HCT116 (cell line): ENCODE measurements at regions not wholly inside any gene's neighbourhood (a gene's known extent, or its start where the extent isn't known, plus 50 kb on each side); places are given as distances from the start of the nearest gene placed in this dataset.

Experiments
- ATAC-seq: fragments of 200-7000 bp; cut with Tn5 transposase; 2 replicates; pipeline ENCODE4 v1.9.1; 2020; ENCODE audit warnings: mild to moderate bottlenecking, moderate library complexity
- BruUV-seq: library from RNA; stranded (reverse); fragments of 400-500 nt; replicated peaks from 2 replicates; lab custom pipeline; 2021; lab: Mats Ljungman, UMichigan
- CTCF ChIA-PET: fragments of 300-600 bp; sonication (Branson Sonifier 250); formaldehyde crosslinking; loops from one replicate; lab custom pipeline; 2021; ENCODE audit warnings: antibody characterized with exemption; lab: Charles Lee
- POLR2A ChIA-PET: fragments of 300-600, 350-600 bp; sonication (Branson Sonifier 250); formaldehyde crosslinking; loops from one replicate; lab custom pipeline; 2021; ENCODE audit warnings: antibody characterized with exemption; lab: Charles Lee
- RAD21 ChIA-PET, 2 experiments: fragments of 300-600 bp; sonication (Branson Sonifier 250); formaldehyde crosslinking; loops; one replicate each; lab custom pipeline; 2023; ENCODE audit warnings: low total read pairs in 2 of 2; ENCODE audit not compliant: uncharacterized antibody in 2 of 2, unreplicated experiment in 2 of 2, low non-redundant PET in 1 of 2; lab: Charles Lee
- DNase-seq: peaks from one replicate; pipeline ENCODE4 v3.0.0-alpha.2; 2010; ENCODE audit warnings: low read depth, low spot score
- H2AFZ ChIP-seq: fragments of 200-600 bp; shearing (Covaris generic), sonication (generic); 2 replicates; pipeline ENCODE4 v1.6.1; 2017; ENCODE audit warnings: low read depth, mixed run types, mixed read lengths, antibody characterized with exemption, low read length; ENCODE audit not compliant: poor library complexity, severe bottlenecking
- H3K27ac ChIP-seq: 2 replicates; pipeline ENCODE4 v1.5.1; 2012; ENCODE audit warnings: low read depth, low read length
- H3K27me3 ChIP-seq: fragments of 200-600 bp; sonication (generic); 2 replicates; pipeline ENCODE4 v1.6.1; 2016; ENCODE audit warnings: mixed run types, low read length, mixed read lengths; ENCODE audit not compliant: insufficient read depth
- H3K36me3 ChIP-seq, 2 experiments: fragments of 200-500 bp in 1 of 2; fragments of 200-600 bp in 1 of 2; sonication (Bioruptor generic) in 1 of 2; sonication (generic) in 1 of 2; 2 replicates each; pipeline versions ENCODE4 v1.5.1 to v1.6.1; 2014 to 2016; ENCODE audit warnings: low read length in 2 of 2, inconsistent platforms in 1 of 2, mixed read lengths in 1 of 2, mixed run types in 1 of 2; ENCODE audit not compliant: insufficient read depth in 2 of 2, control insufficient read depth in 1 of 2
- H3K4me1 ChIP-seq, 2 experiments: fragments of 200-600 bp in 1 of 2; sonication (generic) in 1 of 2; 2 replicates each; pipeline versions ENCODE4 v1.5.1 to v1.6.1; 2012 to 2017; ENCODE audit warnings: low read length in 2 of 2, inconsistent platforms in 1 of 2, mild to moderate bottlenecking in 1 of 2, mixed read lengths in 1 of 2, mixed run types in 1 of 2, moderate library complexity in 1 of 2; ENCODE audit not compliant: insufficient read depth in 2 of 2, control insufficient read depth in 1 of 2
- H3K4me2 ChIP-seq: fragments of 200-600 bp; sonication (generic); 2 replicates; pipeline ENCODE4 v1.6.1; 2017; ENCODE audit warnings: mixed run types, low read length, mixed read lengths
- H3K4me3 ChIP-seq, 2 experiments: fragments of 200-600 bp in 1 of 2; sonication (generic) in 1 of 2; replicated peaks in 1 of 2; 2 replicates each; pipeline ENCODE4 v1.5.1; 2011 to 2016; ENCODE audit warnings: low read length in 2 of 2, control low read depth in 1 of 2, low read depth in 1 of 2, mild to moderate bottlenecking in 1 of 2, mixed read lengths in 1 of 2, mixed run types in 1 of 2
- H3K79me2 ChIP-seq: fragments of 200-600 bp; sonication (generic); 2 replicates; pipeline ENCODE4 v1.6.1; 2017; ENCODE audit warnings: mild to moderate bottlenecking, mixed run types, low read length, moderate library complexity, mixed read lengths; ENCODE audit not compliant: insufficient read depth
- H3K9ac ChIP-seq: fragments of 200-600 bp; sonication (generic); 2 replicates; pipeline ENCODE4 v1.6.1; 2016; ENCODE audit warnings: low read length, mixed read lengths
- H3K9me2 ChIP-seq: fragments of 200-600 bp; sonication (generic), shearing (Covaris generic); 2 replicates; pipeline ENCODE4 v1.6.1; 2017; ENCODE audit warnings: mixed run types, mild to moderate bottlenecking, moderate library complexity; ENCODE audit not compliant: insufficient read depth
- H3K9me3 ChIP-seq, 2 experiments: fragments of 200-500 bp in 1 of 2; fragments of 200-600 bp in 1 of 2; sonication (Bioruptor generic) in 1 of 2; sonication (generic) in 1 of 2; 2 replicates each; pipeline ENCODE4 v1.6.1; 2014 to 2017; ENCODE audit warnings: low read length in 2 of 2, mixed read lengths in 2 of 2, inconsistent platforms in 1 of 2, low read depth in 1 of 2, mild to moderate bottlenecking in 1 of 2, mixed run types in 1 of 2, moderate library complexity in 1 of 2; ENCODE audit not compliant: control insufficient read depth in 1 of 2, insufficient read depth in 1 of 2
- H4K20me1 ChIP-seq: fragments of 200-600 bp; sonication (generic), shearing (Covaris generic); 2 replicates; pipeline ENCODE4 v1.6.1; 2017; ENCODE audit warnings: mixed run types, mild to moderate bottlenecking, moderate library complexity; ENCODE audit not compliant: insufficient read depth
- POLR2AphosphoS5 ChIP-seq: IDR thresholded peaks from 2 replicates; pipeline ENCODE4 v1.6.1; 2011; ENCODE audit warnings: mild to moderate bottlenecking, low read depth, low read length, moderate library complexity
- RAD21 ChIP-seq: IDR thresholded peaks from 2 replicates; pipeline ENCODE4 v1.6.1; 2012; ENCODE audit warnings: low read depth, mild to moderate bottlenecking
- REST ChIP-seq: IDR thresholded peaks from 2 replicates; pipeline ENCODE4 v1.6.1; 2012; ENCODE audit warnings: low read depth
- SIN3A ChIP-seq: IDR thresholded peaks from 2 replicates; pipeline ENCODE4 v1.6.1; 2012; ENCODE audit warnings: low read depth
- TCF7L2 ChIP-seq: IDR thresholded peaks from 2 replicates; pipeline ENCODE4 v1.7.0; 2011; ENCODE audit warnings: borderline replicate concordance, inconsistent platforms; ENCODE audit not compliant: insufficient read depth, insufficient read length; ENCODE audit errors: extremely low read depth
- YY1 ChIP-seq: IDR thresholded peaks from 2 replicates; pipeline ENCODE4 v1.6.1; 2011; ENCODE audit warnings: low read length, low read depth, moderate library complexity, mild to moderate bottlenecking; ENCODE audit not compliant: insufficient replicate concordance; ENCODE audit errors: extremely low read depth
- ZFX ChIP-seq: fragments of 450-650 bp; IDR thresholded peaks from 2 replicates; pipeline ENCODE4 v1.6.1; 2017
- intact Hi-C: fragments of 100-400 bp; cut with micrococcal nuclease; formaldehyde crosslinking; loops from 2 replicates; pipeline ENCODE4 v1.10.0; 2022
- TF ChIP-seq, protein P1 (sequence below): IDR thresholded peaks from 2 replicates; pipeline ENCODE4 v1.6.1; 2011; ENCODE audit warnings: mild to moderate bottlenecking, low read length, moderate library complexity; ENCODE audit not compliant: insufficient replicate concordance; ENCODE audit errors: extremely low read depth

DNA sequence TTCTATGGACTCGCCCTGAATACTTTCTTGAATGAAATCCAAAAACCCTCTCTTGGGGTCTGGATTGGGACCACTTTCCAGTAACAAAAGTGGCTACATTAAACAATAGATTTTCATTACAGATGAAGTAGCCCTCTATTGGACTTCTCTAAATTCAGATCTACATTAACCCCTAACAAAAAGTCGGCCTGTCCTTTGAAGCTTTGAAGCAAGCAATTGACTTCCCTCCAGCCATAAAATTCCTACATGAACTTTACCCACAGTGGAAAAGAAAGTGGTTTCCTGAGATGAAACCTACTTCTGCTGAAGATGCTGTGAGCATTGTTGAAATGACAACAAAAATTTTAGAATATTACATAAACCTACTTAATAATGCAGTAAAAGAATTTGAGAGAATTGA lies 967.1 kb upstream of the ROBO1 start:
- Histone ChIP-seq H3K27me3 (no peaks in the 10 kb centered on the region), H3K79me2 (no peaks in the 10 kb centered on the region), H3K9ac (no peak overlapping the region), H2AFZ (no peak overlapping the region), H3K4me3 (no peak overlapping the region), H3K4me1 (no peaks in the 10 kb centered on the region), H3K27ac (no peak overlapping the region), H3K36me3 (no peaks in the 10 kb centered on the region), H4K20me1 (no peaks in the 10 kb centered on the region), H3K9me2 (no peaks in the 10 kb centered on the region), H3K9me3 (peaks cover 0 to 21% of the 10 kb centered on the region in 2 experiments; a peak in 3 of 4 replicates), H3K4me2 (no peak overlapping the region)
- DNase-seq: no peak
- no TSS peak for BruUV-seq
- ChIA-PET RAD21 (no interaction called here), CTCF (no interaction called here), POLR2A (no interaction called here)
- intact Hi-C loops: no loop called here
- TF ChIP-seq, protein P1, sequence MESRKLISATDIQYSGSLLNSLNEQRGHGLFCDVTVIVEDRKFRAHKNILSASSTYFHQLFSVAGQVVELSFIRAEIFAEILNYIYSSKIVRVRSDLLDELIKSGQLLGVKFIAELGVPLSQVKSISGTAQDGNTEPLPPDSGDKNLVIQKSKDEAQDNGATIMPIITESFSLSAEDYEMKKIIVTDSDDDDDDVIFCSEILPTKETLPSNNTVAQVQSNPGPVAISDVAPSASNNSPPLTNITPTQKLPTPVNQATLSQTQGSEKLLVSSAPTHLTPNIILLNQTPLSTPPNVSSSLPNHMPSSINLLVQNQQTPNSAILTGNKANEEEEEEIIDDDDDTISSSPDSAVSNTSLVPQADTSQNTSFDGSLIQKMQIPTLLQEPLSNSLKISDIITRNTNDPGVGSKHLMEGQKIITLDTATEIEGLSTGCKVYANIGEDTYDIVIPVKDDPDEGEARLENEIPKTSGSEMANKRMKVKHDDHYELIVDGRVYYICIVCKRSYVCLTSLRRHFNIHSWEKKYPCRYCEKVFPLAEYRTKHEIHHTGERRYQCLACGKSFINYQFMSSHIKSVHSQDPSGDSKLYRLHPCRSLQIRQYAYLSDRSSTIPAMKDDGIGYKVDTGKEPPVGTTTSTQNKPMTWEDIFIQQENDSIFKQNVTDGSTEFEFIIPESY: no peak
- TF ChIP-seq ZFX (no peak), POLR2AphosphoS5 (no peak), RAD21 (no peak), SIN3A (no peak), YY1 (no peak), TCF7L2 (no peak), REST (no peak)
- ATAC-seq: no peak
